ENCODE measurements at regions not wholly inside any gene's neighbourhood (a gene's known extent, or its start where the extent isn't known, plus 50 kb on each side); places are given as distances from the start of the nearest gene placed in this dataset.
A peak's percentile ranks its signal among the peaks of the same experiment; 100 is the strongest.

DNA sequence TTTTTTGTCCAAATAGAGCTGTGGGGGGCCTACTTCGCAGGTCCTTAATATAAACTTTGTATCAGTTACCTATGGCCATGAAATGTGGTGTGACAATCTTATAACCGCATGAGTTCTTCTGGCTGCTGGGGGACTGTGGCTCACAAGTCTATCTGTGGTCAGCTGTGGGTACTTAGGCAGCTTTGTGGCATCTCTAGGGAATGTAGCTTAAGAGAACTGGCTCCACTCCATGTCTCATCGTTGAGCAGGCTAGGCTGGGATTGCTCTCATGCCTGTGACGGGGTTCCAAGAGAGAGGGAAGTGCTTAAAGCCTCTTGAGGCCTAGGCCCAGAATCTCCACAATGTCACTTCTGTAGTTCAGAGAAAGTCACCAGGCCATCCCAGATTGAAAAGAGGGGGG lies 140.5 kb downstream of the BTBD3 start:
- Histone ChIP-seq H3F3A (ENCODE audit: low read depth) (no peaks in the 10 kb centered on the region), H3K4me2 (no peak overlapping the region), H3K79me2 (ENCODE audit: low read depth) (no peaks in the 10 kb centered on the region), H3K36me3 (no peaks in the 10 kb centered on the region), H3K4me3 (no peak overlapping the region), H3K9me3 (ENCODE audit: low read depth) (no peaks in the 10 kb centered on the region), H3K4me1 (peaks cover 13% of the 10 kb centered on the region), H3K9ac (no peak overlapping the region), H3K27ac (no peak overlapping the region), H4K20me1 (ENCODE audit: low read depth) (no peaks in the 10 kb centered on the region), H3K27me3 (no peaks in the 10 kb centered on the region), H2AFZ (replicated peaks) (no peak overlapping the region)
- TF ChIP-seq EZH2phosphoT487 (IDR thresholded peaks at IDR 0.05), result no peak
- TF ChIP-seq, protein P1, sequence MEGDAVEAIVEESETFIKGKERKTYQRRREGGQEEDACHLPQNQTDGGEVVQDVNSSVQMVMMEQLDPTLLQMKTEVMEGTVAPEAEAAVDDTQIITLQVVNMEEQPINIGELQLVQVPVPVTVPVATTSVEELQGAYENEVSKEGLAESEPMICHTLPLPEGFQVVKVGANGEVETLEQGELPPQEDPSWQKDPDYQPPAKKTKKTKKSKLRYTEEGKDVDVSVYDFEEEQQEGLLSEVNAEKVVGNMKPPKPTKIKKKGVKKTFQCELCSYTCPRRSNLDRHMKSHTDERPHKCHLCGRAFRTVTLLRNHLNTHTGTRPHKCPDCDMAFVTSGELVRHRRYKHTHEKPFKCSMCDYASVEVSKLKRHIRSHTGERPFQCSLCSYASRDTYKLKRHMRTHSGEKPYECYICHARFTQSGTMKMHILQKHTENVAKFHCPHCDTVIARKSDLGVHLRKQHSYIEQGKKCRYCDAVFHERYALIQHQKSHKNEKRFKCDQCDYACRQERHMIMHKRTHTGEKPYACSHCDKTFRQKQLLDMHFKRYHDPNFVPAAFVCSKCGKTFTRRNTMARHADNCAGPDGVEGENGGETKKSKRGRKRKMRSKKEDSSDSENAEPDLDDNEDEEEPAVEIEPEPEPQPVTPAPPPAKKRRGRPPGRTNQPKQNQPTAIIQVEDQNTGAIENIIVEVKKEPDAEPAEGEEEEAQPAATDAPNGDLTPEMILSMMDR (IDR thresholded peaks at IDR 0.05), result no peak
- no peak for TF ChIP-seq EZH2 (IDR thresholded peaks at IDR 0.05)
- H3K4me1 Mint-ChIP-seq, result peaks cover 25% of the 10 kb centered on the region
- H3K36me3 Mint-ChIP-seq, result no peaks in the 10 kb centered on the region
- H3K4me3 Mint-ChIP-seq, result no peak overlapping the region
- H3K27ac Mint-ChIP-seq, result peak overlapping the region; percentile 44
- H3K9me3 Mint-ChIP-seq, result peaks cover 6% of the 10 kb centered on the region
- DNase-seq (ENCODE audit: low spot score), result no peak
- peaks cover 6% of the 10 kb centered on the region for H3K27me3 Mint-ChIP-seq (ENCODE audit: insufficient read depth, low read depth)

DNA sequence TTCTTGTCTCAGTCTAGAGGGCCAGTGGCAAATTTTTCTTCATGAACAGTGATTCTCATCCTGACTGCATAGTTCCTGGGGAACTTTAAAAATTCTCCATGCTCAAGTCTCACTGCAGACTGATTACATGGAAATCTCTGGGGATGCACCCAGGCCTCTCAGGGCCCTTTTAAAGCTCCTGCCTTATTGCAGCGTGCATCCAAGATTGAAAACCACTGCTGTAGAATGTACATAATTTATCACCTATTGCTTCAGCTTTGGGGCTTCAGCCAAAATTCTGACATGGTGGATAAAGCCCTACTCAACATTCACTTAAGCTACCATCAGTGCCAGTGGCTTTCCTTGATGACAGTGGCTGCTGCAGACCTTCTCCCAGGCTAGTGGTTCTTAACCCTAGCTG lies 143.8 kb downstream of the BTBD3 start:
- H3K9me3 ChIP-seq (ENCODE audit: low read depth), result no peaks in the 10 kb centered on the region
- H3K36me3 Mint-ChIP-seq, result no peaks in the 10 kb centered on the region
- no peak overlapping the region for H2AFZ ChIP-seq (replicated peaks)
- DNase-seq (ENCODE audit: low spot score), result no peak
- no peaks in the 10 kb centered on the region for H3F3A ChIP-seq (ENCODE audit: low read depth)
- H3K9ac ChIP-seq, result no peak overlapping the region
- TF ChIP-seq, protein P1 (IDR thresholded peaks at IDR 0.05), result no peak
- no peak for TF ChIP-seq EZH2phosphoT487 (IDR thresholded peaks at IDR 0.05)
- no peak for TF ChIP-seq EZH2 (IDR thresholded peaks at IDR 0.05)
- H3K27ac Mint-ChIP-seq, result no peak overlapping the region
- H3K9me3 Mint-ChIP-seq, result peaks cover 6% of the 10 kb centered on the region
- peaks cover 6% of the 10 kb centered on the region for H3K27me3 Mint-ChIP-seq (ENCODE audit: insufficient read depth, low read depth)
- no peak overlapping the region for H3K4me3 Mint-ChIP-seq
- no peaks in the 10 kb centered on the region for H3K27me3 ChIP-seq
- H3K36me3 ChIP-seq, result no peaks in the 10 kb centered on the region
- peaks cover 22% of the 10 kb centered on the region for H3K4me1 Mint-ChIP-seq
- H3K27ac ChIP-seq, result no peak overlapping the region
- no peaks in the 10 kb centered on the region for H4K20me1 ChIP-seq (ENCODE audit: low read depth)
- no peak overlapping the region for H3K4me2 ChIP-seq
- H3K4me3 ChIP-seq, result no peak overlapping the region
- peaks cover 13% of the 10 kb centered on the region for H3K4me1 ChIP-seq
- no peaks in the 10 kb centered on the region for H3K79me2 ChIP-seq (ENCODE audit: low read depth)

DNA sequence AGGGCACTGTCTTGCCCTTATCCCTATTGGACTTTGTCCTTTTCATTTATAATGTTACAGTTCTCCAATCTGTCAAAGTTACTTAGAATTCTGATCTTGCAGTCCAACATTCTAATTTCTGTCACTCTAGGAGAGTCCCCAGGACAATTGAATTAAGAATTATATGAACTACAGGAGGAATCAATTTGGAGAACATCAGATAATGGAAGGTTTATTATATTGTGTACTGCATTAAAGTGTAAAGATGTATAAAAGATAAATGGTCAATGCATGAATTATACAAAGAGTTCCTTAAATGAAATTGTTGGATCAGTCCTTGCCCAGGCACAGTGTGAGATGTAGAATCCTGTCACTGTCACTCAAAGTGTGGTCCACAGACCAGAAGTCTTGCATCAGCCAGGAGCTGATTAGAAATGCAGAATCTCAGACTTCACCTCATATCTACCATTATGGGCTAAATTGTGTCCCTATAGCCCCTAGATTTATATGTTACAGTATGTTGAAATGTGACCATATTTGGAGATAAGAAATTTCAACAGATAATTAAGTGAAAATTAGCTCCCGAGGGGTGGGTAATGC lies 145.5 kb downstream of the BTBD3 start:
- no peak overlapping the region for H3K9ac ChIP-seq
- peaks cover 4% of the 10 kb centered on the region for H3K4me1 ChIP-seq
- no peaks in the 10 kb centered on the region for H3K36me3 Mint-ChIP-seq
- peaks cover 11% of the 10 kb centered on the region for H3K4me1 Mint-ChIP-seq
- no peak overlapping the region for H3K27ac Mint-ChIP-seq
- no peaks in the 10 kb centered on the region for H3K79me2 ChIP-seq (ENCODE audit: low read depth)
- H2AFZ ChIP-seq (replicated peaks), result no peak overlapping the region
- no peak overlapping the region for H3K4me3 ChIP-seq
- no peak overlapping the region for H3K4me3 Mint-ChIP-seq
- no peak overlapping the region for H3K4me2 ChIP-seq
- no peaks in the 10 kb centered on the region for H3K27me3 ChIP-seq
- no peak for DNase-seq (ENCODE audit: low spot score)
- peaks cover 6% of the 10 kb centered on the region for H3K9me3 Mint-ChIP-seq
- no peaks in the 10 kb centered on the region for H3F3A ChIP-seq (ENCODE audit: low read depth)
- no peaks in the 10 kb centered on the region for H3K36me3 ChIP-seq
- H3K27ac ChIP-seq, result no peak overlapping the region
- TF ChIP-seq, protein P1 (IDR thresholded peaks at IDR 0.05), result no peak
- TF ChIP-seq EZH2phosphoT487 (IDR thresholded peaks at IDR 0.05) (no peak), EZH2 (IDR thresholded peaks at IDR 0.05) (no peak)
- no peaks in the 10 kb centered on the region for H4K20me1 ChIP-seq (ENCODE audit: low read depth)
- H3K27me3 Mint-ChIP-seq (ENCODE audit: insufficient read depth, low read depth), result peaks cover 6% of the 10 kb centered on the region
- no peaks in the 10 kb centered on the region for H3K9me3 ChIP-seq (ENCODE audit: low read depth)
